Subcutaneous abdominal adipose tissue (tissue), 5 donors: ENCODE measurements at regions not wholly inside any gene's neighbourhood (a gene's known extent, or its start where the extent isn't known, plus 50 kb on each side); places are given as distances from the start of the nearest gene placed in this dataset.
"Not testable (repeated sequence)": the region's sequence is repeated elsewhere in the genome, so short reads cannot be mapped to it uniquely, and the experiment has no call there.

Source experiments
- H3K27ac ChIP-seq: one replicate; pipeline ENCODE4 v1.7.0; 2013; ENCODE audit warnings: low read depth, mild to moderate bottlenecking, inconsistent platforms, low read length, moderate library complexity
- H3K27me3 ChIP-seq, 5 donors: one replicate each; pipeline ENCODE4 v1.7.0; 2013; ENCODE audit warnings: low read length in 5 of 5, inconsistent platforms in 1 of 5; ENCODE audit not compliant: control insufficient read depth in 5 of 5, insufficient read depth in 4 of 5
- H3K36me3 ChIP-seq, 5 donors: one replicate each; pipeline ENCODE4 v1.7.0; 2013; ENCODE audit warnings: low read length in 5 of 5; ENCODE audit not compliant: control insufficient read depth in 5 of 5, insufficient read depth in 5 of 5
- H3K4me1 ChIP-seq, 5 donors: one replicate each; pipeline ENCODE4 v1.7.0; 2013; ENCODE audit warnings: low read length in 5 of 5, mild to moderate bottlenecking in 3 of 5, moderate library complexity in 1 of 5; ENCODE audit not compliant: control insufficient read depth in 5 of 5, insufficient read depth in 5 of 5
- H3K4me3 ChIP-seq, 5 donors: one replicate each; pipeline ENCODE4 v1.7.0; 2013; ENCODE audit warnings: low read length in 5 of 5, low read depth in 1 of 5
- H3K9ac ChIP-seq, 5 donors: one replicate each; pipeline ENCODE4 v1.7.0; 2013; ENCODE audit warnings: low read length in 5 of 5, mild to moderate bottlenecking in 4 of 5, moderate library complexity in 3 of 5
- H3K9me3 ChIP-seq, 5 donors: one replicate each; pipeline ENCODE4 v1.7.0; 2013; ENCODE audit warnings: low read length in 5 of 5; ENCODE audit not compliant: control insufficient read depth in 5 of 5
- donor health status: healthy.
- donor health status: healthy.
- donor health status: healthy.
- donor health status: healthy.
- donor health status: healthy.

DNA sequence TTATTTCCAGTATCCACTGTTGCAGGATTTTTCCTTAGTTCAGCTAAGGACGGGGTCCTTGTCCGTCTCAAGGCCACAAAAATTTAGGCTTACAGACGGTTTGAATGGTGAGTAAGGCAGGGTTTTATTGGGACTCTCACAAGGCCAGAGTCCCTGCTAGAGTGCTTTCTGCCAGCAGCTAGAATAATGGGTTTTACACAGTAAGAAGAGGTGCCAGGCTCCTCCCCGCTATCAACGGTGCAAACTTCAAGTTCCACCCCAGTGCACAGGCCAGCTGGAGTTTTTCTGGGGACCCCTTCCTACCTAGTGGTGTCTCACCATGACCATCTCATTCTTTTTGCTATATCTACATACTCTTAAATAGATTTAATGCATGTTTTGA lies 198.5 kb upstream of the KCTD7 start:
- H3K27ac ChIP-seq = no peak overlapping the region
- H3K27me3 ChIP-seq = no peaks in the 10 kb centered on the region
- H3K9ac ChIP-seq = no peak overlapping the region
- H3K9me3 ChIP-seq = no peaks in the 10 kb centered on the region
- H3K4me1 ChIP-seq = no peaks in the 10 kb centered on the region
- no peak overlapping the region for H3K4me3 ChIP-seq
- H3K36me3 ChIP-seq = peaks cover under 1 to 10% (median 4%) of the 10 kb centered on the region in 5 donors

- not testable (repeated sequence) for H3K27ac ChIP-seq, H3K9me3 ChIP-seq, H3K9ac ChIP-seq, H3K36me3 ChIP-seq, H3K27me3 ChIP-seq, H3K4me3 ChIP-seq, H3K4me1 ChIP-seq
Measured at GRCh38 chr7:66438703-66439405, 189.8 kb upstream of the KCTD7 start.

- no peaks in the 10 kb centered on the region for H3K36me3 ChIP-seq
- no peak overlapping the region for H3K9ac ChIP-seq
- no peak overlapping the region for H3K27ac ChIP-seq
- no peak overlapping the region for H3K4me3 ChIP-seq
- no peaks in the 10 kb centered on the region for H3K4me1 ChIP-seq
- H3K27me3 ChIP-seq = no peaks in the 10 kb centered on the region
- H3K9me3 ChIP-seq = no peaks in the 10 kb centered on the region
Measured at GRCh38 chr7:66442385-66442784, 186.3 kb upstream of the KCTD7 start.

GRCh38 chr7:66443946-66444345 lies 184.7 kb upstream of the KCTD7 start:
- no peak overlapping the region for H3K9ac ChIP-seq
- no peak overlapping the region for H3K27ac ChIP-seq
- H3K9me3 ChIP-seq = no peaks in the 10 kb centered on the region
- no peak overlapping the region for H3K4me3 ChIP-seq
- H3K36me3 ChIP-seq = peaks cover 0 to 4% (median 0%) of the 10 kb centered on the region in 5 donors
- no peaks in the 10 kb centered on the region for H3K27me3 ChIP-seq
- H3K4me1 ChIP-seq = no peaks in the 10 kb centered on the region

DNA sequence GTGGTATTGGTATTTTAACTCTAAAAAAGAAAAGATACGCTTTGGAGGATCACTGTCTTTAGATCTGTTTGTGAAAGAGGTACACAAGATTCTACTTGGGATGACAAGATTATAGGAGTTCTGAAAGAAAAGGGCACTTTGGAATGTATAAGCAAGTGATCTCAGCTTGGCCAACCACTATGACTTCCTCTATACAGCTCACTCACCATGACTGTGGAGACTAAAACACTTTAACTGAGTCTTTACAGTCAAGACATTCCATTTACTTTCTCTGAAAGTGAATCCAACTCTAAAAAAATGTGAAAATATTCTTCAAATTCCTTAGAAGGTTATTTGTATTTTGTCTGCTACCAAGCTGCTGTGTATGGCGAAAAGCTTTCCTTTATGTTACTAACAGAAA lies 181.7 kb upstream of the KCTD7 start:
- H3K4me1 ChIP-seq, H3K4me3 ChIP-seq, H3K9me3 ChIP-seq, H3K9ac ChIP-seq, H3K27me3 ChIP-seq, H3K27ac ChIP-seq, H3K36me3 ChIP-seq: not testable (repeated sequence)

DNA sequence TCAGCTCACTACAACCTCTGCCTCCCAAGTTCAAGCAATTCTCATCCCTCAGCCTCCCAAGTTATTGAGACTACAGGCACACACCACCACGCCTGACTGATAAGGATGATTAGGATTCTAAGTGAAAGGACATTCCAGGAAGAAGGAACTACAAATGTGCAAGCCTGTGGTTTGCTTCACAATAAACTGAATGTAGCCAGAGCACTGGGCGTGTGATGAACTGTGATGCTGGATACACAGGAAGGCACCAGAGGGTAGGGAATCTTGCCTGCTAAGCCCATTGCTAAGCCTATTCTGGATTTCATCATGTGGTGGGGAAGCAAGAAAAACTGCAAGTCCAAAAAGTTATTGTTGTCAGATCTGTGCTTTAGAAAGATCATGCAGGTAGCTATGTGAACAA lies 177.9 kb upstream of the KCTD7 start:
- H3K27ac ChIP-seq, H3K4me3 ChIP-seq, H3K9ac ChIP-seq, H3K9me3 ChIP-seq, H3K4me1 ChIP-seq, H3K36me3 ChIP-seq, H3K27me3 ChIP-seq: not testable (repeated sequence)

DNA sequence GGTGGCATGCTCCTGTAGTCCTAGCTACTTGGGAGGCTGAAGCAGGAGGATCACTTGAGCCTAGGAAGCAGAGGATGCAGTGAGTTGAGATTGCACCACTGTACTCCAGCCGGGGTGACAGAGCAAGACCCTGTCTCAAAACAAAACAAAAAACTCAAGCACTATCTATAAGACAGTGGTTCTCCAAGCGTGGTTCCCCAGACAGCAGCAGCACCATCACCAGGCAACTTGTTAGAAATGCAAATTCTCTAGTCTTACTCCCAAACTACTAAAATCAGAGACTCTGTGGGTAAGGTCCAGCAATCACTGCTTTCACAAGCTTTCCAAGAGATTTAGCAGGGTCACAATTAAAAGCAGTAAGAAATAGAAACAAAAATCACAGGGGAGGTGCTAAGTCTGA lies 177.0 kb upstream of the KCTD7 start:
- H3K36me3 ChIP-seq, H3K9me3 ChIP-seq, H3K27me3 ChIP-seq, H3K4me3 ChIP-seq, H3K9ac ChIP-seq, H3K4me1 ChIP-seq, H3K27ac ChIP-seq: not testable (repeated sequence)

DNA sequence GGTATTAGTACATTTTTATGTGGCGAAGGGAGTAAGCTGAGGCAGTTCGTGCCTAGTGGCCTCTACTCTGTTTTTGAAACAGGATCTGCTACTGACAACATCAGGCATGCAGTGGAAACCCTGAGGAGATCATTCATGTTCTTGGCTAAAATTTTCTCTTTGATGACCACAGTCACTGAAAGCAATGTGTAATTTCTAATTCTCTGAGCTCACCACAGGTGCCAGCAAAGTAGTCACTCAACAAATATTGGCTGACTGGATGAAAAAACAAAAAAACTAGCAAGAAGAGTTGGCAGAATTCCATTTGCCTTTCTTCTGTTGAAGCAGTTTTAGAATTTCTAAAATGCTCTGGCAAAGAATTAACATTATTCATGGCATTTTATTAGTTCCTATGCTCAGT lies 176.5 kb upstream of the KCTD7 start:
- H3K27ac ChIP-seq = no peak overlapping the region
- H3K4me3 ChIP-seq = no peak overlapping the region

DNA sequence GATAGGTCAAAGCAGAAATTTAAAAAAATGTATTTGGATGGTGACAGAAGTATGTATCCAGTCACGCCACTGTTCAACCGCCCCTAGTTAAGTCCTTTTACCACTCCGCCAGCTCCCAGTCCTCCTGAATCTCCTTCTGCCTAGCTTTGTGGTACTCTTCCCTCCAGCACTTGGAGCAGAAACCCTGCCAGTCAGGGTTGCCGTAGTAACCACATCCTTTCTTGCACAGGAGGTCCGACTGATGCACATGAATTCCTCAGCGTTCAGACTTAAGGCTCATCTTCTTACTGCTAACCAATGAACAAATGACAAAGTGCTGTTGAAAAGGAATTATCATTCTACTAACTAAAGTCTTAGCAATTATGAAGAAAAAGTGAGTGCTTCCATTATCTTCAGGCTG lies 175.3 kb upstream of the KCTD7 start:
- H3K9ac ChIP-seq = no peak overlapping the region
- H3K4me1 ChIP-seq = peaks cover 0 to 10% (median 4%) of the 10 kb centered on the region in 5 donors
- no peaks in the 10 kb centered on the region for H3K9me3 ChIP-seq
- no peak overlapping the region for H3K27ac ChIP-seq
- no peaks in the 10 kb centered on the region for H3K27me3 ChIP-seq
- H3K36me3 ChIP-seq = peaks cover 0 to 6% (median 0%) of the 10 kb centered on the region in 5 donors
- no peak overlapping the region for H3K4me3 ChIP-seq

More for the DNA sequence above, 176.5 kb upstream of the KCTD7 start:
- Histone ChIP-seq H3K9ac (no peak overlapping the region), H3K27me3 (no peaks in the 10 kb centered on the region), H3K4me1 (peaks cover 0 to 10% (median 4%) of the 10 kb centered on the region in 5 donors), H3K36me3 (peaks cover 0 to 8% (median 0%) of the 10 kb centered on the region in 5 donors), H3K9me3 (no peaks in the 10 kb centered on the region)

DNA sequence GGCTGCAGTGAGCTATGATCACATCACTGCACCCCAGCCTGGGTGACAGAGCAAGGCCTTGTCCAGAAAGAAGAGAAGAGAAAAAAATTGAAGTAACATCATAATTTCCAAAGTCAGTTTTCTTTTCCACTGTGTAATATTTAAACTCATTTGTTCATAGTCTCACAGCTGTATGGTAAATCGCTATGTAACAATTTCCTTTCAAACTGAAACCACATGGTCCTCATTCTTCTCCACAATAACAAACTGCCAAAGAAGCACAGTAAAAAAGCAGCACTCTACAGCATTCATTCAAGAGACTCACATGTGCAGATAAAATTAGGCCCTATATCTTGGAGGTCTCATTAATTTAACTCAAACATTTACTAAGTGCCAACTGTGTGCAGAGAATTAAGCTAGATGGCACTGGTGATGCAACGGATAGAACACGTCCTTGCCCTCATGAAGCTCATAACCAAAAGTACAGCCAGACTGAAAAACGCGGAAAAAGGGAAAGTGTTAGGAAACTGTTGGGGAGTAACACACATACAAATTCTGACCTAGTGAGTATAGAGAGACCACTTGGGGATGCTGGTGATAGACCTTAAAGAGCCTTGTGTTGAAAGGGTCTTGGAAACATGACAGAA lies 174.0 kb upstream of the KCTD7 start:
- Histone ChIP-seq H3K27ac (no peak overlapping the region), H3K4me3 (no peak overlapping the region), H3K27me3 (no peaks in the 10 kb centered on the region), H3K9me3 (no peaks in the 10 kb centered on the region), H3K4me1 (peaks cover 0 to 10% (median 4%) of the 10 kb centered on the region in 5 donors), H3K9ac (no peak overlapping the region), H3K36me3 (no peaks in the 10 kb centered on the region)
